OCI-LY7 (cell line): ENCODE measurements at regions not wholly inside any gene's neighbourhood (a gene's known extent, or its start where the extent isn't known, plus 50 kb on each side); places are given as distances from the start of the nearest gene placed in this dataset.

ENCODE experiments used
- BruUV-seq: library from RNA; stranded (reverse); fragments of 400-500 nt; replicated peaks from 2 replicates; lab custom pipeline; 2021; lab: Mats Ljungman, UMichigan
- CTCF ChIA-PET: fragments of 300-600 bp; sonication (Branson Sonifier 250); formaldehyde crosslinking; loops from one replicate; lab custom pipeline; 2022; ENCODE audit warnings: antibody characterized with exemption; ENCODE audit not compliant: unreplicated experiment; lab: Charles Lee
- POLR2A ChIA-PET: fragments of 300-600 bp; sonication (Branson Sonifier 250); formaldehyde crosslinking; loops from one replicate; lab custom pipeline; 2022; ENCODE audit warnings: antibody characterized with exemption; lab: Charles Lee
- DNase-seq: peaks from one replicate; pipeline ENCODE4 v3.0.0-alpha.2; 2015; ENCODE audit warnings: low spot score
- H2AFZ ChIP-seq: fragments of 200-600 bp; sonication (generic), shearing (Covaris generic); 2 replicates; pipeline ENCODE4 v1.6.1; 2014; ENCODE audit warnings: mild to moderate bottlenecking, antibody characterized with exemption, low read length, moderate library complexity
- H3K27ac ChIP-seq: fragments of 200-600 bp; sonication (generic); 2 replicates; pipeline ENCODE4 v1.5.1; 2014; ENCODE audit warnings: mixed run types, low read depth, mild to moderate bottlenecking, moderate library complexity, low read length, inconsistent platforms; ENCODE audit not compliant: poor library complexity, severe bottlenecking
- H3K36me3 ChIP-seq: fragments of 200-600 bp; sonication (generic); 2 replicates; pipeline ENCODE4 v1.6.1; 2014; ENCODE audit warnings: mild to moderate bottlenecking, antibody characterized with exemption, low read length, moderate library complexity, mixed read lengths; ENCODE audit not compliant: insufficient read depth
- H3K4me1 ChIP-seq: fragments of 200-600 bp; sonication (generic); 2 replicates; pipeline ENCODE4 v1.5.1; 2014; ENCODE audit warnings: mild to moderate bottlenecking, low read length; ENCODE audit not compliant: insufficient read depth, poor library complexity, severe bottlenecking
- H3K4me2 ChIP-seq: fragments of 200-600 bp; sonication (generic); 2 replicates; pipeline ENCODE4 v1.6.1; 2014; ENCODE audit warnings: mild to moderate bottlenecking, low read length
- H3K4me3 ChIP-seq: fragments of 200-600 bp; sonication (generic); 2 replicates; pipeline ENCODE4 v1.5.1; 2014; ENCODE audit warnings: mild to moderate bottlenecking, low read depth, low read length; ENCODE audit not compliant: poor library complexity, severe bottlenecking
- H3K79me2 ChIP-seq: fragments of 200-600 bp; sonication (generic); 2 replicates; pipeline ENCODE4 v1.6.1; 2016; ENCODE audit warnings: low read depth, mild to moderate bottlenecking, low read length, moderate library complexity, mixed read lengths; ENCODE audit not compliant: insufficient read depth
- H3K9me2 ChIP-seq: fragments of 200-600 bp; sonication (generic); 2 replicates; pipeline ENCODE4 v1.6.1; 2016; ENCODE audit warnings: mild to moderate bottlenecking, low read length, mixed read lengths; ENCODE audit not compliant: insufficient read depth
- H3K9me3 ChIP-seq: fragments of 200-600 bp; sonication (generic); 2 replicates; pipeline ENCODE4 v1.6.1; 2014; ENCODE audit warnings: mild to moderate bottlenecking, mixed run types, low read length, mixed read lengths
- H4K20me1 ChIP-seq: fragments of 200-600 bp; sonication (generic); 2 replicates; pipeline ENCODE4 v1.6.1; 2014; ENCODE audit warnings: mild to moderate bottlenecking, antibody characterized with exemption, low read length, moderate library complexity, mixed read lengths; ENCODE audit not compliant: insufficient read depth
- CTCF ChIP-seq: fragments of 200-600 bp; sonication (generic); conservative IDR thresholded peaks from 2 replicates; pipeline ENCODE4 v1.5.1; 2014; ENCODE audit warnings: mild to moderate bottlenecking, antibody characterized with exemption, low read length, moderate library complexity, mixed read lengths
- EZH2phosphoT487 ChIP-seq: fragments of 200-600 bp; sonication (generic); IDR thresholded peaks from 2 replicates; pipeline ENCODE4 v1.6.1; 2018; ENCODE audit warnings: low read depth, borderline replicate concordance, mild to moderate bottlenecking, mixed run types, antibody characterized with exemption, low read length, moderate library complexity, mixed read lengths
- intact Hi-C: fragments of 100-400 bp; cut with micrococcal nuclease; formaldehyde crosslinking; loops from one replicate; pipeline ENCODE4 v1.10.0; 2022; ENCODE audit not compliant: unreplicated experiment

DNA sequence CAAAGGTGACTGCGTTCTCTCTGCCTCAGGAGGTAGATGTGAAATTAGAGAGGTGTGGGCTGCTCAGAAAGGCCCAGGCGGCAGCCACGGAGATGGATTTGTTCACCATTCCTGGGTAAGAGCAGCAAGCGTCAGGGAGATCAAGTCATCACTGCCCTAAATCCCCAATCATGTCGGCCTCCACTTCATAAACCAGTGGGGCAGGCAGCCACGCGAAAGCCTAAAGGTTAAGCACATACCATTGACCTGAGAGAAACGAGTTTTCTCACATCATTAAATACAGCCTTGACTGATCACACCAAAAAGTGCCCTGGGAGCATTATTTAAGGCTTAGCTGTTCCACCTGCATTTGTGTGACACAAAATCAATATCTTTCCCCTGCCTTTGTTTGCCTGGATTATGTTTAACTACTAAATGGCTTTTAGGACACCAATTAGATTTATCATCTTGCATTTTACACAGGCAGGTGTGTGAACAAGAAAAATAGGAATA, 50.7 kb upstream of the FOXB1 start:
- no peak overlapping the region for H3K4me2 ChIP-seq
- no peaks in the 10 kb centered on the region for H4K20me1 ChIP-seq
- no peak for TF ChIP-seq CTCF
- no peak for TF ChIP-seq EZH2phosphoT487
- no peaks in the 10 kb centered on the region for H3K4me1 ChIP-seq
- BruUV-seq, result no TSS peak
- intact Hi-C loops, result no loop called here
- ChIA-PET POLR2A (no interaction called here), CTCF (no interaction called here)
- H3K79me2 ChIP-seq, result no peaks in the 10 kb centered on the region
- no peak overlapping the region for H2AFZ ChIP-seq
- H3K36me3 ChIP-seq, result no peaks in the 10 kb centered on the region
- DNase-seq, result no peak
- no peak overlapping the region for H3K27ac ChIP-seq
- no peak overlapping the region for H3K4me3 ChIP-seq
- no peaks in the 10 kb centered on the region for H3K9me3 ChIP-seq
- H3K9me2 ChIP-seq, result no peaks in the 10 kb centered on the region

- no TSS peak for BruUV-seq
- Histone ChIP-seq H3K4me1 (no peaks in the 10 kb centered on the region), H3K9me2 (no peaks in the 10 kb centered on the region), H3K9me3 (no peaks in the 10 kb centered on the region), H3K4me3 (no peak overlapping the region), H3K79me2 (no peaks in the 10 kb centered on the region), H3K27ac (no peak overlapping the region), H3K4me2 (no peak overlapping the region), H3K36me3 (no peaks in the 10 kb centered on the region), H2AFZ (no peak overlapping the region), H4K20me1 (no peaks in the 10 kb centered on the region)
- TF ChIP-seq CTCF (no peak), EZH2phosphoT487 (no peak)
- DNase-seq, result no peak
- CTCF ChIA-PET, result no interaction called here
- intact Hi-C loops, result no loop called here
- POLR2A ChIA-PET, result no interaction called here
Measured at GRCh38 chr15:59952960-59953359, 51.2 kb upstream of the FOXB1 start.

- intact Hi-C loops, result no loop called here
- no peaks in the 10 kb centered on the region for H3K9me2 ChIP-seq
- DNase-seq, result no peak
- BruUV-seq, result no TSS peak
- H3K79me2 ChIP-seq, result no peaks in the 10 kb centered on the region
- TF ChIP-seq EZH2phosphoT487 (no peak), CTCF (no peak)
- no peaks in the 10 kb centered on the region for H3K36me3 ChIP-seq
- no peak overlapping the region for H3K4me2 ChIP-seq
- no peaks in the 10 kb centered on the region for H3K9me3 ChIP-seq
- H3K4me1 ChIP-seq, result no peaks in the 10 kb centered on the region
- no peak overlapping the region for H3K27ac ChIP-seq
- H4K20me1 ChIP-seq, result no peaks in the 10 kb centered on the region
- no peak overlapping the region for H2AFZ ChIP-seq
- CTCF ChIA-PET, result no interaction called here
- H3K4me3 ChIP-seq, result no peak overlapping the region
- POLR2A ChIA-PET, result interaction anchor here (0.8 kb wide), 1 partner anchor 11 kb away, joined by 3 read pairs; no protein-coding TSS in a partner anchor
Measured at GRCh38 chr15:59950603-59951388, 53.3 kb upstream of the FOXB1 start.
